Lung (tissue), 11 donors: ENCODE measurements at regions not wholly inside any gene's neighbourhood (a gene's known extent, or its start where the extent isn't known, plus 50 kb on each side); places are given as distances from the start of the nearest gene placed in this dataset.

ENCODE experiments used
- ATAC-seq: fragments of 200-7000 bp; cut with Tn5 transposase; one replicate; pipeline ENCODE4 v1.9.1; 2020; ENCODE audit warnings: moderate number of reproducible peaks; ENCODE audit not compliant: insufficient read depth, low FRiP score
- DNase-seq, 3 donors: peaks; one replicate each; pipeline ENCODE4 v3.0.0-alpha.2; 2013 to 2017
- H3K27ac ChIP-seq, 2 donors: one replicate each; pipeline ENCODE4 v1.5.1; 2013; ENCODE audit warnings: mild to moderate bottlenecking in 2 of 2, moderate library complexity in 2 of 2, control low read depth in 1 of 2, inconsistent platforms in 1 of 2, low read depth in 1 of 2, low read length in 1 of 2
- H3K27me3 ChIP-seq, 3 donors: one replicate each; pipeline ENCODE4 v1.5.1; 2013; ENCODE audit warnings: low read length in 2 of 3; ENCODE audit not compliant: control insufficient read depth in 3 of 3, insufficient read depth in 3 of 3
- H3K36me3 ChIP-seq, 4 donors: one replicate each; pipeline ENCODE4 v1.5.1; 2013; ENCODE audit warnings: low read length in 4 of 4, mild to moderate bottlenecking in 1 of 4, moderate library complexity in 1 of 4; ENCODE audit not compliant: control insufficient read depth in 4 of 4, insufficient read depth in 4 of 4
- H3K4me1 ChIP-seq, 5 donors: one replicate each; pipeline ENCODE4 v1.5.1; 2013; ENCODE audit warnings: low read length in 5 of 5, mild to moderate bottlenecking in 2 of 5, moderate library complexity in 1 of 5; ENCODE audit not compliant: control insufficient read depth in 5 of 5, insufficient read depth in 5 of 5
- H3K4me3 ChIP-seq: one replicate; pipeline ENCODE4 v1.5.1; 2013; ENCODE audit warnings: mild to moderate bottlenecking, control low read depth, moderate library complexity
- H3K9ac ChIP-seq, 2 donors: one replicate each; pipeline ENCODE4 v1.5.1; 2013; ENCODE audit warnings: low read length in 2 of 2, control low read depth in 1 of 2; ENCODE audit not compliant: insufficient read depth in 1 of 2
- H3K9me3 ChIP-seq, 4 donors: one replicate each; pipeline ENCODE4 v1.5.1; 2013; ENCODE audit warnings: low read length in 3 of 4, mild to moderate bottlenecking in 1 of 4, moderate library complexity in 1 of 4; ENCODE audit not compliant: control insufficient read depth in 4 of 4, insufficient read depth in 3 of 4
- WGBS, 2 donors: extraction: QIAGEN DNeasy Blood & Tissue Kit; methylation state at CpG; one replicate each; pipeline ENCODE4 v1.1.7; 2013; 5-methylcytosine and 5-hydroxymethylcytosine counted together
- TF ChIP-seq, protein P1 (sequence below): IDR thresholded peaks from 2 replicates; pipeline ENCODE4 v1.5.1; 2012; ENCODE audit warnings: mild to moderate bottlenecking; ENCODE audit errors: control extremely low read depth, extremely low read depth
- donor health status: control.
- donor health status: control.
- donor health status: Bipolar disorder and iron deficiency.
- donor health status: healthy.
- donor health status: DM: yes; HTN: yes; CAD: no.

DNA sequence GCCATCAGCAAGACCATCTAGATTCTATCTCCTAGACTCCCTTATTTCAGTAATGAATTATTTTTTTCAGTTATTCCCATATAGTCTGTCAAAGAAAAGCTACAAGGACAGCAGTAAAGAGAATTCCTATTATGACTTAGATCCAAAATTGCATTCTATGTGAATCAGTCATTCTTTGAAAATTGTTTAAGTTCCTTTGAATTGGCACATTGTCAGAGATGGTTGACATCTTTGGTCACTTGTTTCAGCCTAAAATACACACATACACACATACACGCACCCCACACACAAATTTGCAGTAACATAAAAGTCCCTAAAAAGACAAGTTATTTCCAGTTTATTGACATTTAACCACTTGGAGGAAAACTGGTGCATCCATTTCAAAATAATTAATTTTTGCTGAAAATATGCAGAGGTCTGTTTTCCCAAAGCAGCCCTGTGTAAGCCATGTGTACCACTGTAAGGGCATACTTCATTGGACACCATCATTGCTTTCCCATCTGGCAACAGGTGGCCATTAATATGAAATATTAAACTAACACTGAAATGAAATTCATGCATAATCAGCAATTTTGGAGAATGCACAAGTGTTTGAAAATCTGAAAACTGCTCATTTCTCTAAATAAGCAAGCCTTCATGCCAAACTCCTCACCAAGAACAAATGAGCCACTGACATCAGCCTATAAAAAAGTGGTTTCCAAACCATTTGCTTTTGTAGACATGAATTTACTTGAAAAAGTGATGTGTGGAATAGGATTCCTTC lies 121.7 kb upstream of the COL1A2 start:
- WGBS, 2 donors = 85 to 94% methylated on average over 1 of the region's 1 CpG
- no peaks in the 10 kb centered on the region for H3K27me3 ChIP-seq
- no peak overlapping the region for H3K4me3 ChIP-seq
- H3K4me1 ChIP-seq = peaks cover 0 to 28% (median 0%) of the 10 kb centered on the region in 5 donors
- ATAC-seq = no peak
- H3K27ac ChIP-seq = no peak overlapping the region
- H3K9me3 ChIP-seq = no peaks in the 10 kb centered on the region
- DNase-seq = no peak
- no peaks in the 10 kb centered on the region for H3K36me3 ChIP-seq
- TF ChIP-seq, protein P1, sequence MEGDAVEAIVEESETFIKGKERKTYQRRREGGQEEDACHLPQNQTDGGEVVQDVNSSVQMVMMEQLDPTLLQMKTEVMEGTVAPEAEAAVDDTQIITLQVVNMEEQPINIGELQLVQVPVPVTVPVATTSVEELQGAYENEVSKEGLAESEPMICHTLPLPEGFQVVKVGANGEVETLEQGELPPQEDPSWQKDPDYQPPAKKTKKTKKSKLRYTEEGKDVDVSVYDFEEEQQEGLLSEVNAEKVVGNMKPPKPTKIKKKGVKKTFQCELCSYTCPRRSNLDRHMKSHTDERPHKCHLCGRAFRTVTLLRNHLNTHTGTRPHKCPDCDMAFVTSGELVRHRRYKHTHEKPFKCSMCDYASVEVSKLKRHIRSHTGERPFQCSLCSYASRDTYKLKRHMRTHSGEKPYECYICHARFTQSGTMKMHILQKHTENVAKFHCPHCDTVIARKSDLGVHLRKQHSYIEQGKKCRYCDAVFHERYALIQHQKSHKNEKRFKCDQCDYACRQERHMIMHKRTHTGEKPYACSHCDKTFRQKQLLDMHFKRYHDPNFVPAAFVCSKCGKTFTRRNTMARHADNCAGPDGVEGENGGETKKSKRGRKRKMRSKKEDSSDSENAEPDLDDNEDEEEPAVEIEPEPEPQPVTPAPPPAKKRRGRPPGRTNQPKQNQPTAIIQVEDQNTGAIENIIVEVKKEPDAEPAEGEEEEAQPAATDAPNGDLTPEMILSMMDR = no peak
- H3K9ac ChIP-seq = no peak overlapping the region

DNA sequence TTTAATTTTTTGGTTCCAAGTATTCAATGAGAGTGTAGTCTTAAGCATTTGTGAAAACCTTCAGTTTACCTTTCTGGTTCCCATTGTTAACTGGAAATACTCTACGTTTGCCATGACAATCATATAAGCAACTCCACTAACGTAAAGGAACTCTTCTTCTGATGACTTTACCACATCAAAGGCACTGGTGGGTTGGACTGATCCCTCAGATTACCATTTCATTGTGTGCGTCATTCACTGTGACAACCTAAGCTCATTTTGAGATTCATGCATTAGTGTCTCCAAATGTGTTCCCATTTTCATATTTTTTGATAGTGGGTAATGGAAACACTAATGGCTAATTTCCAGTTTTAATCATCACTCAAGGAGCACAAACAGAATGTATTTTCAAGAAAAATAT lies 119.9 kb upstream of the COL1A2 start:
- Histone ChIP-seq H3K4me3 (no peak overlapping the region), H3K27me3 (no peaks in the 10 kb centered on the region), H3K9ac (no peak overlapping the region), H3K9me3 (no peaks in the 10 kb centered on the region), H3K36me3 (no peaks in the 10 kb centered on the region), H3K27ac (no peak overlapping the region), H3K4me1 (peaks cover 0 to 28% (median 0%) of the 10 kb centered on the region in 5 donors)
- WGBS, 2 donors = 80 to 81% methylated on average over 3 of the region's 3 CpGs
- TF ChIP-seq, protein P1 = no peak
- DNase-seq = no peak
- ATAC-seq = no peak

DNA sequence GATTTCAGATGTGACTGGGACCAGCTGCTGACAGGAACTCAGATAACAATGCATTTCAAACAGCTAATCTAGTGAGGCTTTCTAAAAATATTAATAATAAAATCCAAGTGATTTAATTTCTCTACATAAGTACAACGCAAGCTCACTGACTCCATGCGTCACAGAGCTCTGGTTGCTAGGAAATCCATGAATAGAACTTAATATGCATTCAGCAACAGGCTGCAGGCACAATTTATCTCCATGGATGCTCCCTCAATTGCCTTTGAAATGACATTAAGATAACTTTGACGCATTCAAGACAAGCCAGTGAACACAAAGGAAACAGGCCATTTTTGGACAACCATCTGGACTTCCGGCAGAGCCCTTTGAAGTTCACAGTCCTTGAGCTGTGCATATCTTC lies 118.7 kb upstream of the COL1A2 start:
- DNase-seq (peak; percentile 84 to 96 (median 96)), ATAC-seq (no peak)
- TF ChIP-seq, protein P1 = no peak
- Histone ChIP-seq H3K9me3 (no peaks in the 10 kb centered on the region), H3K4me1 (peaks cover 0 to 31% (median 0%) of the 10 kb centered on the region in 5 donors), H3K36me3 (no peaks in the 10 kb centered on the region), H3K27me3 (no peaks in the 10 kb centered on the region), H3K27ac (no peak overlapping the region), H3K4me3 (no peak overlapping the region), H3K9ac (peak overlapping the region in 1 of 2 donors; percentile 3)
- 71 to 78% methylated on average over 4 of the region's 4 CpGs for WGBS, 2 donors

DNA sequence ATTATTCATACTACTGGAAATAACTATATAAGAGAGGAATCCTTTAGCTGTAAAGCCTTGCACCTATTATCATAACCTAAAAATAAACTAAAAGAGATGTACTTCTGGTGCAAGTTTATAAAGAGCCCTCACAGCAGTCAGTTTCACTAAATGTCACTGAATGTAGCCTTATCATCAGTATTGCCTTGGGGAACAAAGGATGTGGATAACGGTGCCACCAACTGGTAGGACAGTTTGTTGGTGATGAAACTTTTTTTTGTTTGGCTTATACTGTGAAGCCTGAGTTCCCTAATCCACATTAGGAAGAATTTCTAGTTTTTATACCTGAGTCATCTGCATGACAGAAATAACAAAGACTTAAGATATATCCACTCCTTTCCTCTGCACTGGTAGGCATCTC lies 117.9 kb upstream of the COL1A2 start:
- peak; percentile 30 to 81 (median 80) for DNase-seq
- TF ChIP-seq, protein P1 = no peak
- Histone ChIP-seq H3K9me3 (no peaks in the 10 kb centered on the region), H3K9ac (peak overlapping the region in 1 of 2 donors; percentile 3), H3K4me1 (peaks cover 0 to 38% (median 0%) of the 10 kb centered on the region in 5 donors), H3K27me3 (no peaks in the 10 kb centered on the region), H3K4me3 (no peak overlapping the region), H3K36me3 (no peaks in the 10 kb centered on the region), H3K27ac (no peak overlapping the region)
- ATAC-seq = peak; percentile 55
- WGBS, 2 donors = 4 to 14% methylated on average over 1 of the region's 1 CpG
